ENCODE measurements at regions not wholly inside any gene's neighbourhood (a gene's known extent, or its start where the extent isn't known, plus 50 kb on each side); places are given as distances from the start of the nearest gene placed in this dataset.

DNA sequence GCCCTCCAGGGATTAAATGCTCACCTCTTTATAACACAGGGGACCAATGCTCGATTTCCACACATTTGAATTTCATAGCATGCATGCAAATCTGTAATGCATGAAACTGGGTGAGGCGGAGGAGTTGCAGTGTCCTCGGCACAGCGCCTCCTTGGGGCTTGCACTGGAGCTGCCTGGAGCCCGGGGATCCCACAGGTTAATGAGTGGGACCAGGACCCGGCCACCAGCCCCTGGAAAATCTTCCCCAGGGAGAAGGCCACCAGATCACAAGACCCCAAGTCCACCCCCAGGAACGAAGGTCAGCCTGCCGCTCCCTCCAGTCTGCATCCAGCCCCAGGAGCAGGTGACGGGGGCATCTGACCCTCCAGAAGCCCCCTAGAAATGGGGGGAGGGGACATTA lies 119.1 kb downstream of the MN1 start:
- peaks cover 34% of the 10 kb centered on the region for H3K27me3 ChIP-seq (ENCODE audit: control insufficient read depth, insufficient read depth, low read length)
- no peak for DNase-seq (ENCODE audit: low read depth)
- H3K36me3 ChIP-seq (ENCODE audit: control insufficient read depth, insufficient read depth, low read length) = no peaks in the 10 kb centered on the region
- H3K4me3 ChIP-seq (ENCODE audit: low read depth, low read length) = no peak overlapping the region
- TF ChIP-seq, protein P1, sequence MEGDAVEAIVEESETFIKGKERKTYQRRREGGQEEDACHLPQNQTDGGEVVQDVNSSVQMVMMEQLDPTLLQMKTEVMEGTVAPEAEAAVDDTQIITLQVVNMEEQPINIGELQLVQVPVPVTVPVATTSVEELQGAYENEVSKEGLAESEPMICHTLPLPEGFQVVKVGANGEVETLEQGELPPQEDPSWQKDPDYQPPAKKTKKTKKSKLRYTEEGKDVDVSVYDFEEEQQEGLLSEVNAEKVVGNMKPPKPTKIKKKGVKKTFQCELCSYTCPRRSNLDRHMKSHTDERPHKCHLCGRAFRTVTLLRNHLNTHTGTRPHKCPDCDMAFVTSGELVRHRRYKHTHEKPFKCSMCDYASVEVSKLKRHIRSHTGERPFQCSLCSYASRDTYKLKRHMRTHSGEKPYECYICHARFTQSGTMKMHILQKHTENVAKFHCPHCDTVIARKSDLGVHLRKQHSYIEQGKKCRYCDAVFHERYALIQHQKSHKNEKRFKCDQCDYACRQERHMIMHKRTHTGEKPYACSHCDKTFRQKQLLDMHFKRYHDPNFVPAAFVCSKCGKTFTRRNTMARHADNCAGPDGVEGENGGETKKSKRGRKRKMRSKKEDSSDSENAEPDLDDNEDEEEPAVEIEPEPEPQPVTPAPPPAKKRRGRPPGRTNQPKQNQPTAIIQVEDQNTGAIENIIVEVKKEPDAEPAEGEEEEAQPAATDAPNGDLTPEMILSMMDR (IDR thresholded peaks at IDR 0.05; ENCODE audit: insufficient read depth, low read length, poor library complexity, severe bottlenecking) = peak; percentile 32

DNA sequence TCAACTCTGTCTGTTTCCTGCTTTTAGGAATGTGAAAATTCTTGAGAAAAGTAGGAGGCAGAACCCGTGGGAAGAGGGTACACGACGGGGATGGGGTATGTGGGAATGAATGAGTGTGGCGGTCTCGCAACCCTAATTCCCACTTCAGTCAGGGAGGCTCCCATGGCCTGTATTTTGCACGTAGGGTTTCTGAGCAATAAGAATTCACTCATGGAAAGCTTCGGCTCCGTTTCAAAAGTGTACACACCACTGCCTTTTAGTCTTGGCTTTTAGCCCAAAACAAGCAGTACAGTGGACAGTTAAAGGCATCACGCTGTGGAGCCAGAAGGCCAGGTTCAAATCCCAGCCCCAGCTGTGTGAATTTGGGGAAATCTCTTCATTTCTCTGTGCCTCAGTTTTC lies 116.7 kb downstream of the MN1 start:
- H3K36me3 ChIP-seq (ENCODE audit: control insufficient read depth, insufficient read depth, low read length) = no peaks in the 10 kb centered on the region
- H3K27me3 ChIP-seq (ENCODE audit: control insufficient read depth, insufficient read depth, low read length) = peaks cover 17% of the 10 kb centered on the region
- TF ChIP-seq, protein P1 (IDR thresholded peaks at IDR 0.05; ENCODE audit: insufficient read depth, low read length, poor library complexity, severe bottlenecking) = no peak
- no peak overlapping the region for H3K4me3 ChIP-seq (ENCODE audit: low read depth, low read length)
- DNase-seq (ENCODE audit: low read depth) = no peak

DNA sequence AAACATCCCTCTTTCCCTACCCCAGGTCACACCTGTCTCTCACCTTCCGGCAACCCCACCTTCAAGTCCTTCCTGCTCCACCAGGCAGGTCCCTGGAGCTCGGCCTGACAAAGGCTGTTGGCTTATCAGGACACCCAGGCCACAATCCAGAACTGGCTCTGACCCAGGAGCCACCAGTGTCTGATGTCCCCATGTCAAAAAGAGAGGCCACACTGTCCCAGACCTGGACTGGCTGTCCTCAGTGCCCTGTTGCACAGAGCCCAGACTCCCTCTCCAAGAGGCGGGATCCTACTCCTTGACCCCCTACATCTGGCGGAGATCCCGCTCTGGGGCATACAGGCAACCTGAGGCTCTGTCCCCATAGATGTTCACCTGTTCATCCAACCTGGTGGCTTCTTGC lies 116.0 kb downstream of the MN1 start:
- no peak overlapping the region for H3K4me3 ChIP-seq (ENCODE audit: low read depth, low read length)
- TF ChIP-seq, protein P1 (IDR thresholded peaks at IDR 0.05; ENCODE audit: insufficient read depth, low read length, poor library complexity, severe bottlenecking) = no peak

DNA sequence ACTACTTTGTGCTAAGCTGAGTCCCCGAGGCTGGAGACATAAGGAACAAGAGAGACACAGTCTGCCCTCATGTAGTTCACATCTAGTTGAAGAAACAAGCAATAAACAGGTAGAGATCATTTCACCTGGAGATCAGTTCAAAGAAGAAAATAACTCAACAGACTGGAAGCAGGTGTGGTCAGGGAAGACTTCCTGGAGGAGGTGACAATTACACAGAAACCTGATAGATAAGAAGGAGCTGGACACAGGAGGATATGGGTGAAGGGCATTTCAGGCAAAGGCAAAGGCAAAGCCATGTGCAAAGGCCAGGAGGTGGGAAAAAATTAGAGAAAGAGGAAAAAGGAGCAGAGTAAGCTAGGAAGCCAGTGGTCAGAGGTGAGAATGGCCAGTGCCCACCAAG lies 115.6 kb downstream of the MN1 start:
- Histone ChIP-seq H3K36me3 (ENCODE audit: control insufficient read depth, insufficient read depth, low read length) (no peaks in the 10 kb centered on the region), H3K27me3 (ENCODE audit: control insufficient read depth, insufficient read depth, low read length) (peaks cover 14% of the 10 kb centered on the region), H3K4me3 (ENCODE audit: low read depth, low read length) (no peak overlapping the region)
- DNase-seq (ENCODE audit: low read depth) = no peak
- TF ChIP-seq, protein P1 (IDR thresholded peaks at IDR 0.05; ENCODE audit: insufficient read depth, low read length, poor library complexity, severe bottlenecking) = no peak

More for the DNA sequence above, 116.0 kb downstream of the MN1 start:
- no peak for DNase-seq (ENCODE audit: low read depth)
- Histone ChIP-seq H3K36me3 (ENCODE audit: control insufficient read depth, insufficient read depth, low read length) (no peaks in the 10 kb centered on the region), H3K27me3 (ENCODE audit: control insufficient read depth, insufficient read depth, low read length) (peaks cover 17% of the 10 kb centered on the region)

DNA sequence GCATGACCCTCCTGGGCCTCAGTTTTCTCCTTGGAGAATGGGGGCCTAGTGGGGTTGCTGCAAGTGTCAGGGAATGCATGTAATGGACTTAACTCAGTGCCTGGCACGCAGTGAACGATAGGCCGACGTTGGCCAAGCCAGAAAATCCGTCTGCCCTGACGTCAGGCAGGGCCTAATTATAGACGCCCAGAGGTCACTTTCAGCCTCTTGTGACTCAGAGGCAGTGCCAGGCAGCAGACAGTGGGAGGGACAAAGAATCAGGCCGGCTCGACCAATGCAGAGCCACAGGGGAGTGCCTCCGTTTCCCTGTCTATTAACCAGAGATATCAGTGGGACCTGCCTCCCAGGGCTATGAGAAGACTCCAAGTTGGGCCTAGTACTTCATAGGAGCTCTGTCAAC lies 115.0 kb downstream of the MN1 start:
- Histone ChIP-seq H3K4me3 (ENCODE audit: low read depth, low read length) (no peak overlapping the region), H3K36me3 (ENCODE audit: control insufficient read depth, insufficient read depth, low read length) (no peaks in the 10 kb centered on the region), H3K27me3 (ENCODE audit: control insufficient read depth, insufficient read depth, low read length) (peaks cover 9% of the 10 kb centered on the region)
- TF ChIP-seq, protein P1 (IDR thresholded peaks at IDR 0.05; ENCODE audit: insufficient read depth, low read length, poor library complexity, severe bottlenecking) = no peak
- no peak for DNase-seq (ENCODE audit: low read depth)

DNA sequence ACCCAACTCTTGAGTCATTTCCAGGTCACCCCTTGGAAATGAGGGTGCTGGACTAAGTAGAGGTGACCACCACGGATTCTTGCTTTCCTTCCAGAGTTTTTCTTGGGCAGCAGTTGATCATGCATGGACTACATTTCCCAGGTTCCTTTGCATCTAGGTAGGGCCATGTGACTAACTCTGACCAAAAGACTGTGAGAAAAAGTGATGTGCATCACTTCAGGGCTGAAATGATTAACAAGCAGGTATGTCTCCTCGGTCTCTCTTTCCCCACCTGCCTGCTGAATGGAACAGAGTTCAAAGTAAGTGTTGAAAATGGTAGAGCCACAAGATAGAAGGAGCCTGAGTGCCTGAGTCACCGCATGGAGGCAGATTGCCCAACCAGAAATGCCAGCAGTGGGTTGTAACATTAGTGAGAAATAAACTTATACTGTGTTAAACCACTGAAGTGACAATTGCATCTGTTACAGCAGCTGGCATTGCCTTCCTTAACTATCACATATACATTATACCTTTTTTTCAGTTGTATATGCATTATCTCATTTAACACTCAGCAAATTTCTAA lies 113.5 kb downstream of the MN1 start:
- Histone ChIP-seq H3K4me3 (ENCODE audit: low read depth, low read length) (no peak overlapping the region), H3K36me3 (ENCODE audit: control insufficient read depth, insufficient read depth, low read length) (no peaks in the 10 kb centered on the region), H3K27me3 (ENCODE audit: control insufficient read depth, insufficient read depth, low read length) (peaks cover 2% of the 10 kb centered on the region)
- TF ChIP-seq, protein P1 (IDR thresholded peaks at IDR 0.05; ENCODE audit: insufficient read depth, low read length, poor library complexity, severe bottlenecking) = no peak
- DNase-seq (ENCODE audit: low read depth) = no peak

All from kidney epithelial cell (primary cell).